Sigmoid colon (tissue), 6 donors: ENCODE measurements at regions not wholly inside any gene's neighbourhood (a gene's known extent, or its start where the extent isn't known, plus 50 kb on each side); places are given as distances from the start of the nearest gene placed in this dataset.

Experiments
- DNase-seq: peaks from one replicate; pipeline ENCODE4 v3.0.0-alpha.2; 2019
- H3K27ac ChIP-seq, 4 donors: fragments of 200-600 bp; sonication (generic); one replicate each; pipeline ENCODE4 v1.5.1; 2016 to 2019; ENCODE audit warnings: mild to moderate bottlenecking in 1 of 4
- H3K27me3 ChIP-seq, 3 donors: fragments of 200-600 bp; sonication (generic); one replicate each; pipeline ENCODE4 v1.5.1; 2019; ENCODE audit warnings: mild to moderate bottlenecking in 1 of 3
- H3K36me3 ChIP-seq, 4 donors: fragments of 200-600 bp; sonication (generic); one replicate each; pipeline ENCODE4 v1.5.1; 2016 to 2019
- H3K4me1 ChIP-seq, 4 donors: fragments of 200-600 bp; sonication (generic); one replicate each; pipeline ENCODE4 v1.5.1; 2017 to 2019
- H3K4me3 ChIP-seq, 4 donors: fragments of 200-600 bp; sonication (generic); one replicate each; pipeline ENCODE4 v1.5.1; 2017 to 2019; ENCODE audit warnings: mild to moderate bottlenecking in 2 of 4, moderate library complexity in 1 of 4
- H3K9me3 ChIP-seq, 4 donors: fragments of 200-600 bp in 3 of 4; sonication (generic) in 3 of 4; one replicate each; pipeline versions ENCODE4 v1.5.1 to v1.6.1; 2013 to 2019
- CTCF ChIP-seq, 4 experiments: fragments of 450-650 bp in 3 of 4; fragments of 200-600 bp in 1 of 4; IDR thresholded peaks; one replicate each; pipeline ENCODE4 v1.5.1; 2016 to 2019; ENCODE audit warnings: antibody characterized with exemption in 4 of 4, mild to moderate bottlenecking in 3 of 4, moderate library complexity in 2 of 4
- EP300 ChIP-seq, 4 donors: sonication (generic); formaldehyde crosslinking; IDR thresholded peaks; one replicate each; pipeline ENCODE4 v1.6.1; 2017; ENCODE audit warnings: antibody characterized with exemption in 4 of 4
- POLR2A ChIP-seq, 2 donors: fragments of 450-650 bp; IDR thresholded peaks; one replicate each; pipeline ENCODE4 v1.6.1; 2016; ENCODE audit warnings: antibody characterized with exemption in 2 of 2, mild to moderate bottlenecking in 2 of 2, moderate library complexity in 2 of 2
- POLR2AphosphoS5 ChIP-seq, 4 donors: sonication (generic); formaldehyde crosslinking; IDR thresholded peaks; one replicate each; pipeline ENCODE4 v1.6.1; 2017; ENCODE audit warnings: antibody characterized with exemption in 4 of 4
- WGBS, 2 donors: extraction: QIAGEN DNeasy Blood & Tissue Kit; methylation state at CpG; one replicate each; pipeline ENCODE4 v1.1.7; 2013; 5-methylcytosine and 5-hydroxymethylcytosine counted together
- intact Hi-C: fragments of 100-400 bp; cut with DNase I; formaldehyde crosslinking; loops from one replicate; pipeline ENCODE4 v1.15.1; 2023
- donor health status: healthy with polysubstance abuse.
- donor health status: healthy.

- 35 to 65% methylated on average over 3 of the region's 3 CpGs for WGBS, 2 donors
- Histone ChIP-seq H3K9me3 (no peaks in the 10 kb centered on the region), H3K27me3 (no peaks in the 10 kb centered on the region), H3K27ac (no peak overlapping the region), H3K36me3 (no peaks in the 10 kb centered on the region), H3K4me3 (no peak overlapping the region), H3K4me1 (no peaks in the 10 kb centered on the region)
- no peak for DNase-seq
- intact Hi-C loops, result no loop called here
- TF ChIP-seq EP300 (IDR thresholded peaks at IDR 0.05), result no peak
- TF ChIP-seq CTCF (IDR thresholded peaks at IDR 0.05), result no peak
- TF ChIP-seq POLR2AphosphoS5 (IDR thresholded peaks at IDR 0.05), result no peak
- TF ChIP-seq POLR2A (IDR thresholded peaks at IDR 0.05), result no peak
Measured at GRCh38 chr13:74667656-74668203, 533.5 kb upstream of the KLF12 start.

- H3K27me3 ChIP-seq, result no peaks in the 10 kb centered on the region
- no peak overlapping the region for H3K27ac ChIP-seq
- WGBS, 2 donors, result 77 to 81% methylated on average over 2 of the region's 2 CpGs
- no peaks in the 10 kb centered on the region for H3K4me1 ChIP-seq
- no peak overlapping the region for H3K4me3 ChIP-seq
- H3K36me3 ChIP-seq, result no peaks in the 10 kb centered on the region
- no peak for TF ChIP-seq POLR2A (IDR thresholded peaks at IDR 0.05)
- no peak for TF ChIP-seq EP300 (IDR thresholded peaks at IDR 0.05)
- TF ChIP-seq CTCF (IDR thresholded peaks at IDR 0.05), result no peak
- TF ChIP-seq POLR2AphosphoS5 (IDR thresholded peaks at IDR 0.05), result no peak
- DNase-seq, result no peak
- H3K9me3 ChIP-seq, result no peaks in the 10 kb centered on the region
- intact Hi-C loops, result no loop called here
Measured at GRCh38 chr13:74662905-74663304, 528.7 kb upstream of the KLF12 start.

GRCh38 chr13:74661851-74662250 lies 527.6 kb upstream of the KLF12 start:
- no peak for DNase-seq
- Histone ChIP-seq H3K4me1 (no peaks in the 10 kb centered on the region), H3K27me3 (no peaks in the 10 kb centered on the region), H3K9me3 (no peaks in the 10 kb centered on the region), H3K4me3 (no peak overlapping the region), H3K36me3 (no peaks in the 10 kb centered on the region), H3K27ac (no peak overlapping the region)
- TF ChIP-seq EP300 (IDR thresholded peaks at IDR 0.05) (no peak), POLR2A (IDR thresholded peaks at IDR 0.05) (no peak), POLR2AphosphoS5 (IDR thresholded peaks at IDR 0.05) (no peak), CTCF (IDR thresholded peaks at IDR 0.05) (no peak)
- 78 to 83% methylated on average over 2 of the region's 2 CpGs for WGBS, 2 donors
- intact Hi-C loops, result no loop called here

GRCh38 chr13:74657765-74658164 lies 523.6 kb upstream of the KLF12 start:
- Histone ChIP-seq H3K9me3 (no peaks in the 10 kb centered on the region), H3K27me3 (no peaks in the 10 kb centered on the region), H3K4me1 (no peaks in the 10 kb centered on the region), H3K36me3 (no peaks in the 10 kb centered on the region), H3K4me3 (no peak overlapping the region), H3K27ac (no peak overlapping the region)
- intact Hi-C loops, result no loop called here
- WGBS, 2 donors, result 76 to 88% methylated on average over 1 of the region's 1 CpG
- no peak for DNase-seq
- no peak for TF ChIP-seq POLR2AphosphoS5 (IDR thresholded peaks at IDR 0.05)
- TF ChIP-seq CTCF (IDR thresholded peaks at IDR 0.05), result no peak
- TF ChIP-seq EP300 (IDR thresholded peaks at IDR 0.05), result no peak
- TF ChIP-seq POLR2A (IDR thresholded peaks at IDR 0.05), result no peak

GRCh38 chr13:74651121-74651520 lies 516.9 kb upstream of the KLF12 start:
- TF ChIP-seq EP300 (IDR thresholded peaks at IDR 0.05) (no peak), POLR2AphosphoS5 (IDR thresholded peaks at IDR 0.05) (no peak), CTCF (IDR thresholded peaks at IDR 0.05) (no peak), POLR2A (IDR thresholded peaks at IDR 0.05) (no peak)
- Histone ChIP-seq H3K4me3 (no peak overlapping the region), H3K4me1 (no peaks in the 10 kb centered on the region), H3K36me3 (no peaks in the 10 kb centered on the region), H3K9me3 (no peaks in the 10 kb centered on the region), H3K27ac (no peak overlapping the region), H3K27me3 (no peaks in the 10 kb centered on the region)
- intact Hi-C loops, result no loop called here
- 21 to 53% methylated on average over 1 of the region's 1 CpG for WGBS, 2 donors
- DNase-seq, result no peak
